Epidermal melanocyte (primary cell): ENCODE measurements at regions not wholly inside any gene's neighbourhood (a gene's known extent, or its start where the extent isn't known, plus 50 kb on each side); places are given as distances from the start of the nearest gene placed in this dataset.

Experiments used
- DNase-seq: peaks from one replicate; pipeline ENCODE4 v3.0.0; 2011; ENCODE audit warnings: low spot score; ENCODE audit not compliant: insufficient read length

- DNase-seq, result no peak
Measured at GRCh38 chr18:78891185-78891762, 88.3 kb upstream of the SALL3 start.

- DNase-seq, result no peak
Measured at GRCh38 chr18:78892177-78892576, 87.4 kb upstream of the SALL3 start.

GRCh38 chr18:78892721-78893120, 86.9 kb upstream of the SALL3 start:
- no peak for DNase-seq

DNA sequence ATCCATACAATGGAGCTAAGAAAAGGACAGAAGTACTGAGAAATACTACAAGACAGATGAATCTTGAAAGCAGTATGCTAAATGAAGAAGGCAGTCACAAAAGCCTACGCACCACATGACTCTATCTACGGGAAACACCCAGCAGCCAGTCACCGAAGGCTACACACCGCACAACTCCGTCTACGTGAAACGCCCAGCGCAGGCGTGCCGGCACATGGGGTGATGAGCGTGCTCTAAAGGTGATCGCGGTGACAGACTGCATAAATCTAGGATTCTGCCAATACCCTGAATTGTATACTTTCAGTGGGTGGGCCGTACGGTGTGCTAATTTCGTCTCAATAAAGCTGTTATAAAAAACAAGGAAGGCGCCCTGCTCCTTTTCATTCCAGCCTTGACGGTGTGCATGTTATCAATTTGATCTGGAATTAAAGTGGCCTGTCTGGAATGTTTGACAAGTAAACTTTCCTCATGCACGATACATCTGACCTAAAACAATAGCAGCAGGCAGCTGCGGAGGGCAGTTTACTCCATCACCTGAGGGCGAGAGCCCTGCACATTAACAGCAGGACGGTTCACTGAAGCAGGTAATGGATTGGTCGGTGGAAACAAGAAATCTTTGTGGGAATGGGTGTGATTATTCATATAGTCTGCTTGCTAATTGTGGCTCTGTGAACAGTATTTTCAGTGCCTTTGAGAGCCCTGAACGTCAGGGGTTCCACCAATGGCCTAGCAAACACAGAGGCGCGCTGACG, 86.2 kb upstream of the SALL3 start:
- no peak for DNase-seq

DNA sequence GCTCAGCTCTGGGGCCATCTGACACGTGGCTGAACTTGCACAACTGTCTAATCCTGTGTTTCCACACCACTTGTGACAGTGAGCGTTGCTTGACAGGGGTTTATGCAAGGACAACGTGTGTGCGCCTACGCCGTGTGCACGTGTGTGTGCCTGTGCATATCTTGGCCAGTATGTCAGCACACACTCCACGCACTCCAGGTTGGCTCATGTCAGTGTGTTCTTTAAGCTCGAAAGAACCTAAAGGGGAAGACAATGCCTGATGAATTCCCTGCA, 85.6 kb upstream of the SALL3 start:
- no peak for DNase-seq

DNA sequence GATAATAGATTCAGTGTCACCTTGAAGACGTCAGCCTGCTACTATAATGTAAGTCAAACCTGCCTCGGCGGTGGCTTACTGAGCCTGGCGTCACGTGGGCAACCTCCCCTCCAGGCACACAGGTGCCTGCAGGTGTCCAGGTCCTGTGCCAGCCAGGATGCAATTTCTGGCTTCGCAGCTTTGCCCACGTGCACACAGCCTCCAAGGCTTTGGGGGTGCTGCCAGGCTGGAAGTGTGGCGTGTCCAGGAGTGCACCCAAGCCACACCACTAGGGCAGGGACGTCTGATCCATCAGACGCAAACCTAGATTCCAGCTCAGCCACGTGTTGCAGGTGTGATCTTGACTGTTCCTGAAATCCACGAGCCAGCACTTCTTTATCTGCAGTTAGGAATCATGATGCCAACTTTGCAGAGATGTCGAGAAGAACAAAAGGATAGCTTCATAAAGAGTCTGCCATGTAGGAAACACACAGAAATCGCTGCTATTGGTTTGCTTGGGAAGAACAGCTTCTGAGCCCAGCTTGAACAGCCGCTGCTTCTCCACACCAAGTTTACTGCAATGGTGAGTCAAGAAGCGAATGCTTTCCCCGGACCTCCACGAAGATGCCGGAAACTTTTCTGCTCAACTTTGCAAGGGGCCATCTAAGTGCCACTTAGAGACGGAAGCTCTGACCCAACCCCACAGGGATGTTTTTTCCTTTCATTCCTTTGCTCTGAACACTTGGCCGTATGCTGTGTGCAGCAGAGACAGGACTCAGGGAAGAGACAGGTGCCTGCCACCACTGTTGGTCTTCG, 84.2 kb upstream of the SALL3 start:
- DNase-seq, result no peak

- no peak for DNase-seq
Measured at GRCh38 chr18:78896111-78896905, 83.3 kb upstream of the SALL3 start.

- DNase-seq, result no peak
Measured at GRCh38 chr18:78898066-78898465, 81.6 kb upstream of the SALL3 start.

DNA sequence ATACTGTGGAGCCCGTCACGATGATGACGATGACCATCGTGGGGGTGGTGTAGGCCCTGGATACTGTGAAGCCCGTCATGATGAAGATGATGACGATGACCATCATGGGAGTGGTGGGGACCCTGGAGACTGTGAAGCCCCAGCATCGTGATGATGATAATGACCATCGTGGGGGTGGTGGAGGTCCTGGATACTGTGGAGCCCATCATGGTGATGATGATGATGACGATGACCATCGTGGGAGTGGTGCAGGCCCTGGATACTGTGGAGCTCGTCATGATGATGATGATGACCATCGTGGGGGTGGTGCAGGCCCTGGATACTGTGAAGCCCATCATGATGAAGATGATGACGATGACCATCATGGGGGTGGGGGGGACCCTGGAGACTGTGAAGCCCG, 81.0 kb upstream of the SALL3 start:
- no peak for DNase-seq

DNA sequence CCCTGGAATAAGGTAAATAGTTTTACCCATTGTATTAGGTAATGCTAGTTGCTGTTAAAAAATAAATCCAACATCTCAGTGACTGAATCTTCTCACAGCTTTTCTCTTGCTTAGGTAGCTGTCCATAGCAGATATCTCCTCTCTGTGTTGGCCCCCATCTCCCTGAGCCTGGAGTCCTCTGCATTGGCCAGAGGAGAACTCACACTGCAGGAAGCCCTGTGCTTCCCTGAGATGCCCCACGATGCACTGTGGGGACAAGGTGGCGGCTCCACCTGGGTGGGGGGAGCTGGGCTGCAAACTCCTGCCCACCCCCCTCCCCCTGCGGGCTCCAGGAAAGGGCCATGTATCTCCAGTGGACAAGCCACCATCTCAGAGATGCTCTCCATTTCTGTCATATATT, 80.4 kb upstream of the SALL3 start:
- DNase-seq, result no peak

GRCh38 chr18:78900938-78901909, 78.4 kb upstream of the SALL3 start:
- no peak for DNase-seq

GRCh38 chr18:78901923-78902794, 77.5 kb upstream of the SALL3 start:
- no peak for DNase-seq

- DNase-seq, result no peak
Measured at GRCh38 chr18:78902795-78903435, 76.7 kb upstream of the SALL3 start.

DNA sequence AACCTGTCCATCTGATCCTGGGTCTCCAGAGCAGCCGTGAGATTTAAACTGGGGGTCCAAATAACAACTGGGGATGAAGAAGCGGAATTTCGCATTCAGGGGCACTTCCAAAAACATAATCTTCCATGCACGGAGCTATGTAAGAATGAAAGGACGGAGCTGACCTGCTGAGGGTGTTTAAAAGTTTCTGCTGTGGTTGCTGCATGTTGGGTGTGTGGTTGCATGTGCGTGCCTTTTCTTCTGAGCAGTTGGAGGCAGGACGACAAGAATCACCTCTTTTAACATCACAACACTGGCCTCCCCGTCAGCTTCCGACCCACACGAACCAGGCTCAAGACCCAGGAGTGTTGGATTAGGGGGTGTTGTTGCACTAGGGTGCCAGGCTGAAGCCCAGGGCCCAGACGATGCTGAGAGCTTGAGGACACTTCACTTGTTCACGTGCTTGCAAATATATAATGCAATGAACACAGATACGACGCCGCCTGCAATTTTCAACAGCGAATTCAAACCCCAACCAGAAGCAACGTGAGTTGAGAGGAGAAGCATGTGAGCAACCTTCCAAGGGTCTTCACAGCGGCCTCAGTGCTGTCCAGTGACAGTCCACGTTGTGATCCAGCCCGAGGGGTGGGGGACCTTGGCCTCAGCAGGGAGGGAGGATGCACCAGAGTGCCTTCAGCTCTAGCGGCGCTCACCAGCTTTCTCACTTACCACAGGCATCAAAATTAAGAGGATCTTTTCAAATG, 76.0 kb upstream of the SALL3 start:
- DNase-seq, result no peak

DNA sequence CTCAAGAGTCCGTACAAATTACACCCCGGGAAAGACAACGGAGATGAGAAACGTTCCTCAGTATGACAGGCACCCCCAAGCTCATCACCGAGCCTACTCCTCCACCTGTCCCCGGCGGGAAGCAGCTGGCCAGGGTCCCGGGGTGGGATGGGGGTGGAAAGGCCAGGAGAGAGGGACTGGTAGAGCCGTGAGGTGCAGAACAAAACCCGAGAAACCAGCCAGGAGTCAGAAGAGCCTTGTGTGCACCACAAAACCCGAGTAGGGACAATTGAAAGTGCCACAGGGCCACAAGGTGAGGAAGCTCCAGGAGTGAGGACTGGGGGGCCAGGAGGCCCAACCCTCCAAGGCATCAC, 75.5 kb upstream of the SALL3 start:
- no peak for DNase-seq

DNA sequence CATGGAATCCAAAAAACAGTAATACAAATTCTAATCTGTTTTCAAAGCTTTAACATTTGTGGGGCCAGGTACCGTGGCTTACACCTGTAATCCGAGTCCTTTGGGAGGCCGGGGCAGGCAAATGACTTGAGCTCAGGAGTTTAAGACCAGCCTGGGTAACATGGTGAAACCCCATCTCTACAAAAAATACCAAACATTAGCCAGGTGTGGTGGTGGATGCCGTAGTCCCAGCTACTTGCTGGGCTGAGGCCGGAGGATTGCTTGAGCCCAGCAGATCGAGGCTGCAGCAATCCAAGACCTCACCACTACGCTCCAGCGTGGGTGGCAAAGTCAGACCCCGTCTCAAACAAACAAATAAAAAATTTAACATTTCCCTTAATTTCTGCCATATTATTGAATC, 74.3 kb upstream of the SALL3 start:
- DNase-seq, result no peak

- no peak for DNase-seq
Measured at GRCh38 chr18:78906066-78906465, 73.6 kb upstream of the SALL3 start.

DNA sequence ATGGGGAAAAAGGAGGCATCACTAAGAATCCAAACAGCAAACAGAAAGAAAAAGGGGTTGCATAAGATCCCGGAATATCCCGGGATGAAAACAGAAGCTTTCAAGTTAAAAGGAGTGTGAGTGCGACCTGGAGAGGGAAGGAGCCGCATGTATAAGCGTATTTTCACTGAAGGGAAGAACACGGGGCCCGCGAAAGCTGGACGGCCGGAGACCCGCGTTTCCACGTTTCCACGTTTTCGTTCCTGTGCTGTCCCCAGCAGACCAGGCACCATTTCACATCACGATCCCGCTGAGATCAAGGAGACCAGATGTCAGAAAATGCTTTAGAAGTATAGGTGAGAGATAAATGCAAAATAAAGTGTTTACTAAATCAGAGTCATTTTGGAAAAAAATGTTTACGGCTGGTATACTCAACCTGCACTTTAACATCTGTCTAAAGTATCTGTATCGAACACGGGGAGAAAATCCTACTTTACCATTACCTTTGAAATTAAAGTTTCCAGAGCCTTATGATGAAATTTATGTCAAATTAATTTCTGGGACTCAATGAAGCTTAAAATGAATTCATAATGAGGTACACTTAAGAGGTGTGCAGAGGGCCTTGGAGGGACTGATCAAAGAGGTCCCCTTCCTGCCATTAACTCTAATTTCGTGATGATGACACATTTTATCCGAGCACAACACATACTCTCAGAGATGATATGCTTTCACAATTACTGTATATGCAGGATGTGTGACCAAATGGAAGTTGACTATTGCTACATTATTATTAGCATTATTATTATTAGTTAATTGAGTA, 71.0 kb upstream of the SALL3 start:
- no peak for DNase-seq
